ENCODE measurements at regions not wholly inside any gene's neighbourhood (a gene's known extent, or its start where the extent isn't known, plus 50 kb on each side); places are given as distances from the start of the nearest gene placed in this dataset.

GRCh38 chr14:56490379-56490778, 89.2 kb upstream of the TMEM260 start:
- peak in 3 of 6 donors; percentile 17 to 81 (median 60) for DNase-seq (ENCODE audit: low read depth in 4 of 6, low spot score in 6 of 6)
- no CpG with 5 or more reads among the region's 3 CpGs for WGBS (ENCODE audit: insufficient coverage)
- H3K27me3 ChIP-seq (ENCODE audit: control insufficient read depth, insufficient read depth, low read length) = no peaks in the 10 kb centered on the region

GRCh38 chr14:56491299-56492285, 88.0 kb upstream of the TMEM260 start:
- Histone ChIP-seq H3K27ac (ENCODE audit: low read depth, low read length) (no peak overlapping the region), H3K9me3 (ENCODE audit: control insufficient read depth, insufficient read depth, low read length) (no peaks in the 10 kb centered on the region), H3K4me1 (ENCODE audit: control insufficient read depth, insufficient read depth, low read length) (no peaks in the 10 kb centered on the region), H3K36me3 (ENCODE audit: control insufficient read depth, insufficient read depth, low read length) (no peaks in the 10 kb centered on the region), H3K27me3 (ENCODE audit: control insufficient read depth, insufficient read depth, low read length) (no peaks in the 10 kb centered on the region), H3K4me3 (ENCODE audit: low read depth, low read length) (no peak overlapping the region)
- 14% methylated on average over 7 of the region's 10 CpGs for WGBS (ENCODE audit: insufficient coverage)
- peak; percentile 36 to 92 (median 57) for DNase-seq (ENCODE audit: low read depth in 4 of 6, low spot score in 6 of 6)

More at GRCh38 chr14:56490379-56490778, 89.2 kb upstream of the TMEM260 start:
- no peaks in the 10 kb centered on the region for H3K36me3 ChIP-seq (ENCODE audit: control insufficient read depth, insufficient read depth, low read length)
- no peak overlapping the region for H3K27ac ChIP-seq (ENCODE audit: low read depth, low read length)
- H3K4me3 ChIP-seq (ENCODE audit: low read depth, low read length) = no peak overlapping the region
- no peaks in the 10 kb centered on the region for H3K9me3 ChIP-seq (ENCODE audit: control insufficient read depth, insufficient read depth, low read length)
- no peaks in the 10 kb centered on the region for H3K4me1 ChIP-seq (ENCODE audit: control insufficient read depth, insufficient read depth, low read length)

GRCh38 chr14:56494167-56494566, 85.4 kb upstream of the TMEM260 start:
- no peaks in the 10 kb centered on the region for H3K4me1 ChIP-seq (ENCODE audit: control insufficient read depth, insufficient read depth, low read length)
- H3K27me3 ChIP-seq (ENCODE audit: control insufficient read depth, insufficient read depth, low read length) = no peaks in the 10 kb centered on the region
- DNase-seq (ENCODE audit: low read depth in 4 of 6, low spot score in 6 of 6) = peak in 2 of 6 donors; percentile 16 to 43
- no peaks in the 10 kb centered on the region for H3K9me3 ChIP-seq (ENCODE audit: control insufficient read depth, insufficient read depth, low read length)
- 36% methylated on average over 2 of the region's 3 CpGs for WGBS (ENCODE audit: insufficient coverage)
- no peak overlapping the region for H3K27ac ChIP-seq (ENCODE audit: low read depth, low read length)
- H3K4me3 ChIP-seq (ENCODE audit: low read depth, low read length) = no peak overlapping the region
- H3K36me3 ChIP-seq (ENCODE audit: control insufficient read depth, insufficient read depth, low read length) = no peaks in the 10 kb centered on the region

- H3K27ac ChIP-seq (ENCODE audit: low read depth, low read length) = no peak overlapping the region
- DNase-seq (ENCODE audit: low read depth in 4 of 6, low spot score in 6 of 6) = no peak
- no peaks in the 10 kb centered on the region for H3K4me1 ChIP-seq (ENCODE audit: control insufficient read depth, insufficient read depth, low read length)
- H3K4me3 ChIP-seq (ENCODE audit: low read depth, low read length) = no peak overlapping the region
- no peaks in the 10 kb centered on the region for H3K36me3 ChIP-seq (ENCODE audit: control insufficient read depth, insufficient read depth, low read length)
- H3K9me3 ChIP-seq (ENCODE audit: control insufficient read depth, insufficient read depth, low read length) = no peaks in the 10 kb centered on the region
- 100% methylated on average over 1 of the region's 3 CpGs for WGBS (ENCODE audit: insufficient coverage)
- no peaks in the 10 kb centered on the region for H3K27me3 ChIP-seq (ENCODE audit: control insufficient read depth, insufficient read depth, low read length)
Measured at GRCh38 chr14:56498112-56498511, 81.5 kb upstream of the TMEM260 start.

- Histone ChIP-seq H3K4me3 (ENCODE audit: low read depth, low read length) (no peak overlapping the region), H3K4me1 (ENCODE audit: control insufficient read depth, insufficient read depth, low read length) (no peaks in the 10 kb centered on the region), H3K27me3 (ENCODE audit: control insufficient read depth, insufficient read depth, low read length) (no peaks in the 10 kb centered on the region), H3K27ac (ENCODE audit: low read depth, low read length) (no peak overlapping the region), H3K36me3 (ENCODE audit: control insufficient read depth, insufficient read depth, low read length) (no peaks in the 10 kb centered on the region), H3K9me3 (ENCODE audit: control insufficient read depth, insufficient read depth, low read length) (no peaks in the 10 kb centered on the region)
- WGBS (ENCODE audit: insufficient coverage) = no CpG with 5 or more reads among the region's 5 CpGs
- DNase-seq (ENCODE audit: low read depth in 4 of 6, low spot score in 6 of 6) = no peak
Measured at GRCh38 chr14:56501909-56502530, 77.6 kb upstream of the TMEM260 start.

GRCh38 chr14:56505361-56505760, 74.2 kb upstream of the TMEM260 start:
- no CpG with 5 or more reads among the region's 2 CpGs for WGBS (ENCODE audit: insufficient coverage)

GRCh38 chr14:56512521-56512920, 67.1 kb upstream of the TMEM260 start:
- H3K36me3 ChIP-seq (ENCODE audit: control insufficient read depth, insufficient read depth, low read length) = no peaks in the 10 kb centered on the region

More at GRCh38 chr14:56505361-56505760, 74.2 kb upstream of the TMEM260 start:
- H3K27ac ChIP-seq (ENCODE audit: low read depth, low read length) = no peak overlapping the region
- no peak overlapping the region for H3K4me3 ChIP-seq (ENCODE audit: low read depth, low read length)
- no peaks in the 10 kb centered on the region for H3K4me1 ChIP-seq (ENCODE audit: control insufficient read depth, insufficient read depth, low read length)
- no peak for DNase-seq (ENCODE audit: low read depth in 4 of 6, low spot score in 6 of 6)
- no peaks in the 10 kb centered on the region for H3K9me3 ChIP-seq (ENCODE audit: control insufficient read depth, insufficient read depth, low read length)
- H3K27me3 ChIP-seq (ENCODE audit: control insufficient read depth, insufficient read depth, low read length) = no peaks in the 10 kb centered on the region
- no peaks in the 10 kb centered on the region for H3K36me3 ChIP-seq (ENCODE audit: control insufficient read depth, insufficient read depth, low read length)

GRCh38 chr14:56514663-56515371, 64.8 kb upstream of the TMEM260 start:
- no peak overlapping the region for H3K27ac ChIP-seq (ENCODE audit: low read depth, low read length)
- H3K9me3 ChIP-seq (ENCODE audit: control insufficient read depth, insufficient read depth, low read length) = no peaks in the 10 kb centered on the region
- H3K36me3 ChIP-seq (ENCODE audit: control insufficient read depth, insufficient read depth, low read length) = no peaks in the 10 kb centered on the region
- H3K27me3 ChIP-seq (ENCODE audit: control insufficient read depth, insufficient read depth, low read length) = no peaks in the 10 kb centered on the region
- no peak overlapping the region for H3K4me3 ChIP-seq (ENCODE audit: low read depth, low read length)
- 69% methylated on average over 7 of the region's 14 CpGs for WGBS (ENCODE audit: insufficient coverage)
- H3K4me1 ChIP-seq (ENCODE audit: control insufficient read depth, insufficient read depth, low read length) = no peaks in the 10 kb centered on the region
- DNase-seq (ENCODE audit: low read depth in 4 of 6, low spot score in 6 of 6) = no peak

More at GRCh38 chr14:56512521-56512920, 67.1 kb upstream of the TMEM260 start:
- Histone ChIP-seq H3K4me1 (ENCODE audit: control insufficient read depth, insufficient read depth, low read length) (no peaks in the 10 kb centered on the region), H3K4me3 (ENCODE audit: low read depth, low read length) (no peak overlapping the region), H3K27ac (ENCODE audit: low read depth, low read length) (no peak overlapping the region), H3K27me3 (ENCODE audit: control insufficient read depth, insufficient read depth, low read length) (no peaks in the 10 kb centered on the region), H3K9me3 (ENCODE audit: control insufficient read depth, insufficient read depth, low read length) (no peaks in the 10 kb centered on the region)
- DNase-seq (ENCODE audit: low read depth in 4 of 6, low spot score in 6 of 6) = peak in 1 of 6 donors; percentile 16
- WGBS (ENCODE audit: insufficient coverage) = 27% methylated on average over 2 of the region's 3 CpGs

- no peak for DNase-seq (ENCODE audit: low read depth in 4 of 6, low spot score in 6 of 6)
- Histone ChIP-seq H3K9me3 (ENCODE audit: control insufficient read depth, insufficient read depth, low read length) (no peaks in the 10 kb centered on the region), H3K27ac (ENCODE audit: low read depth, low read length) (no peak overlapping the region), H3K4me3 (ENCODE audit: low read depth, low read length) (no peak overlapping the region), H3K36me3 (ENCODE audit: control insufficient read depth, insufficient read depth, low read length) (no peaks in the 10 kb centered on the region), H3K4me1 (ENCODE audit: control insufficient read depth, insufficient read depth, low read length) (no peaks in the 10 kb centered on the region), H3K27me3 (ENCODE audit: control insufficient read depth, insufficient read depth, low read length) (no peaks in the 10 kb centered on the region)
- no CpG with 5 or more reads among the region's 2 CpGs for WGBS (ENCODE audit: insufficient coverage)
Measured at GRCh38 chr14:56515739-56516138, 63.9 kb upstream of the TMEM260 start.
